GM19023 (cell line): ENCODE measurements at regions not wholly inside any gene's neighbourhood (a gene's known extent, or its start where the extent isn't known, plus 50 kb on each side); places are given as distances from the start of the nearest gene placed in this dataset.

Experiments
- ATAC-seq: cut with Tn5 transposase; IDR thresholded peaks from one replicate; pipeline ENCODE4 v1.9.1; 2021; ENCODE audit warnings: mild to moderate bottlenecking, moderate library complexity; ENCODE audit not compliant: unreplicated experiment

GRCh38 chr4:185921583-185922555 lies 109.9 kb upstream of the SORBS2 start:
- ATAC-seq: no peak

- no peak for ATAC-seq
These were observed 112.6 kb upstream of the SORBS2 start for GRCh38 chr4:185924458-185925044.

DNA sequence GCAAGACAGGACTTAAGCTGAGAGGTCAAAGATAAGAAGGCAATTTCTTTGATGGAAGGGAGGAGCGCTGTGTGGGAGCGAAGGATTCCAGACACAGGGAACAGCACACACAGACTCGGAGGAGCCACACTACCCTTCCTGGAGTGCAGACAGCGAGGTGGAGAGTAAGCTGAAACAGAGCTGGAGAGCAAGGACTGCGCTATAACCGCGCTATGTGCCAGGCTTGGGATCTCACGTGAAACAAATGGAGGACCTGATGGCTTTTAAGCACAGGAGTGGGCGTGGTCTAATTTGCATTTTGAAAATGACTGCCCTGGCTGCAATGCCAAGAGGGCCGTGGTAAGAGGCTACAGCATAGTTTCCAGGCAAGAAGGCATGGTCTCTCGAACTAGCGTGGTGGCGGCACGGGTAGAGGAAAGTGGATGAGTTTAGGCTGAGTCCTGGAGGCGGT lies 113.9 kb upstream of the SORBS2 start:
- no peak for ATAC-seq

DNA sequence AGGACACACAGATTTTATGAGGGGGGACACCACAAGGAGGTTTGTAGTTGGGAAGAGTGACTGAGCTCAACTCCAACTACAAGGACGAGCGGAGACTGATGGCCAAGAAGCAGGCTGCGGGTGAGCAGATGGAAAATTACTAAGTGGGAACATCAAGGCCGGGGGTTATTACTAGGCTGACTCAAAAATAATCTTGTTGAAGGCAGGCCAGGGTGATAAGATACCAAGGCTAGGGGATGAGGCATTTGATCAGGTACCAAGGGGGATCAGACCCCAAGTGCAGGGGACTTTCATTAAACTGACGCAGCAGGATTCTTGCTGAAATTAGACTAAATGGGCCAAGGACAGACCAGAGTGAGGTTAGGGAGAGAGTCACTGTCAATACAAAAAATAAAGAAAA lies 119.4 kb upstream of the SORBS2 start:
- no peak for ATAC-seq

- no peak for ATAC-seq
These were observed 120.0 kb upstream of the SORBS2 start for GRCh38 chr4:185931986-185932385.

DNA sequence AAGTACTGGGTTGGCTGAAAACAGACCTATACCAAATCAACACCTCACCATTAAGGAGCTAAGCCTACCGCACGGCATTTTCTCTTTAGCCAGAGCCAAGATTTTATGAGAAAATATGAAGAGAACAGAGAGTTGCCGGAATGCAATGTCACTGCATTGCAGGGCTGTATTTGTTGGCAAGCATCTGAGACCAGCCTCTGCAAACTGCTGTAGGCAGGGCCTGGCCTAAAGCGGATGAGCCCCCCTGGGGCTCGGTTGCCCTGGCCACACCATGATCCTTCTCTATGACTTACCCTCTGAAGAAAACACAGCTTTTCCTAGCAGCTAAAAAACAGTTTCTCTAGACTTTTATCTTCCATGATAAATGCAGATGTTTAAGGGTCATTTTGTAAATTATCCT lies 120.5 kb upstream of the SORBS2 start:
- ATAC-seq: no peak

- no peak for ATAC-seq
These were observed 121.1 kb upstream of the SORBS2 start for GRCh38 chr4:185933078-185933581.

DNA sequence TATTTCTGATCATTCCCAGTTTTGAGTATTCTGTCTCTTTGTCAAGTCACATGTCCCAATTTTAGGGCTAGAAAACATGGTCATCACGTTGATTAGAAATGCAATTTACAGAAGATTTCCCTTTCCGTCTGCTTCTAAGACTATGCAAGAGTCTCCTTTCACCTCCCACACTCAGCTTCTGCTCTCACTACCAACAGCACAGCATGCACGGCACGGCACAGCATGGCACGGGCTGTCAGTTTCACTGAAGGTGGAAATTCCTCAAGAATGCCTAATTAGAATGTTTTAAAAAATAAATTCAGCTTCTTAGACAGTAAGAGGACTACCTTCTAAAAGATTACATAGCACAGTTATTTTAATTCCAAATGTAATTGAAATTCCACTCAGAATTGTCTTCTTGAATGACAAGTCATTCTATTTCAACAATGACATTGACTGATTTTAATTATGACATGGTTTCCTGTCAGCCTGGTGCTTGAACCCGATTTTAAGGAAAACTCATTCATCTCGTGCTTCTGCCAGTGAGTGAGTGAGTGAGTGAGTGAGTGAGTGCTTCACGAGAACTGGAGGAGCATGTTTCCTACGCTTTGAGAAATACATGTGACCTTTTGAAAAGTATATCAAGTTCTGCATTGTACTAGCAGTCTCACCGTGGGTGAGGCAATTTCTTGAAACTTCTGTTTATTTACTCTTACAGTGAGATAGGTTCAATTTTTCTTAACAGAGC lies 124.8 kb upstream of the SORBS2 start:
- ATAC-seq: no peak

- ATAC-seq: no peak
These were observed 126.7 kb upstream of the SORBS2 start for GRCh38 chr4:185938654-185939053.

- ATAC-seq: no peak
These were observed 127.5 kb upstream of the TLR3 start for GRCh38 chr4:185941461-185941860.

DNA sequence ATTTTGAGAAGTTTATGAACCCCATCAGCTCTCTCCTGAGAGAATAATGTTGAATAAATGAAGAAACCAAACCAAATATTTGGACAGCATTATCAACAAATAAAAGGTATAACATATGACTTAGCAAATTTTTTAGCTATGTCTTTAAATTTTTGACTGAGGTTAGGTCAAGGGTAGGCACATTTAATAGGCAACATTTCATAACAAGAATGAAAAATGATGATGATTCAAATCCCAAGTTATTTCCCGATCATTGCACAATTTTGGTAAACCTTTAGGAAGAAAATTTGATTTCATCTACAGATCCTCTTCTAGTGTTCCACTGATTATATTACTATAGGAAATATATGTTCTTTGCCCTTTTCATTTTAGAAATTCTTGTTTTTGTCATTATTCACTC lies 123.7 kb upstream of the TLR3 start:
- no peak for ATAC-seq

DNA sequence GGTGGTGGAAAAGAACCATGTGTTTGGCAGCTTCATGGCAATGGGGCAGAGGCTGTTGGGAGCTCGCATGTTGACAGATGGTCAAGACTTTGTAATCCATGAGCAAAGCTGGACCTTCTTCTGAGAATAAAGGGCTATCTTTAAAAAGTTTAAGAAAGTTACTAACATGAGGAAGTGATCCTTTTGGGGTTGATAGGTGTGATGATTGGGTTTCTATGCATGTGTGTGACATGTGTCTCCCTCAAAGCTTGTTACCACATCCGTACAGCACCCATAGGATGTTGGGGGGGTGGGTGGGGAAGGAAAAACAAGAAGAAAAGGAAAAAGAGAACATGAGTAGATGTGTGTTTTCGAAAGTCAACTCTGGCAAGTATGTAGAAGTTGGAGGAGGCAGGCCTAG lies 123.0 kb upstream of the TLR3 start:
- no peak for ATAC-seq

GRCh38 chr4:185950891-185951290 lies 118.1 kb upstream of the TLR3 start:
- ATAC-seq: no peak

DNA sequence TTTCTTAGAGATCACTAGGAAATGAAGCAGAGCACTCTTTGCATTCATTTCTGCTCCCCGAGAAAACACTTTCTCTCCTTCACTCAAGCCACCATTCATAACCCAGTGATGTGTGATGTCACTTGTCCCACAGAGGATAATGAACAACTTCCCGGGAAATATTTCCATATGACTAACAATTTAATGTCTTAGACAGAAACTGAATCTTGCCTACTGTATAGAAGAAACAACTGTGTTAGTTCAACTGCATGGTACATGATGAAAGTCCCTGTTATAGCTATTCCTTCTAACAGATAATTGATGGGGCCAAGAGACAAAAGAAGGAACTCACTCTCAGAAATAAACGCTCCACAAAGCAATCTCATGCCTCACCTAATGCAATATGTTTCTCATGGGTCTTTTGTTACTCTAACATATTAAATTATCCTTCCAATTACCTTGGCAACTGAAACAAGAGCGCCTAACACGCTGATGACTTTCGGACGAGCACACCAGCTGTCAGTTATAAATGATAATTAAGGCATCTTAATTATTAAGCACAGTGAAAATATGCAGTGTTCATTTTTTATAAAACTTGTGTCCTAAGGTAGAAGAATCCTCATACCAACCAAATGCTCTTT lies 113.7 kb upstream of the TLR3 start:
- no peak for ATAC-seq

DNA sequence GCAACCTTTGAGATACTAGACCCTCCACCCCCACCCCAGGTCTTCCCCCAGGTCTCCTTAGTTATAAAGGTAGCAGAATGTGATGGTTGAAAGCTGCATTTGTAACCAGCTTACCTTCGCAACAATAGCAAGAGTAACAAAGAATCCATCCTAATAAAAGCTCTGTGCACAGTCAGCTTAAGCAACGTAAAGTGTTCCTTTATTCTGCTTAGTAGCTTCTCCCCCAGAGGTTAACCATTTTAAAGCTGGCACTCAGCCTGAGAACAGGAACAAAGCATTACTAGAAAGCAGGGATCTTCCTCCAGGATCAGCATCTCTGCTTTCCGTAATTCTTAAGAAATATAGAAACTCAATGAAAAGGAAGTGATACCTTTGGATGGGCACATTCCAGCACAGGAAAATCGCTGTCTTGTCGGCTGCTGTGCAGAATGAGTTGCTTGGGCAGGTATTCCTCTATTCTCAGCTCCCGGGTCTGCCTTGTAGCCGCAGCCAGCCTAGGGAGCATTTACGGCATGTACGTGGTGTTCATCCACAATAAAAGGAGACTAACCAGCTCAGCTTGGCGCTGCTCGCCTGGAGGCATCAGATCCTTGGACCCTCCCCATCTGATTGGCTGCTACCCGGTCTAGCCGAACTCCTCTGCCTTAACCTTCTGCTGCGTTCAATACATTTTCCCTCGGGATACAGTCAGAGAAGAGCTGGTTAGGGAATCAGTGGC lies 113.0 kb upstream of the TLR3 start:
- no peak for ATAC-seq

DNA sequence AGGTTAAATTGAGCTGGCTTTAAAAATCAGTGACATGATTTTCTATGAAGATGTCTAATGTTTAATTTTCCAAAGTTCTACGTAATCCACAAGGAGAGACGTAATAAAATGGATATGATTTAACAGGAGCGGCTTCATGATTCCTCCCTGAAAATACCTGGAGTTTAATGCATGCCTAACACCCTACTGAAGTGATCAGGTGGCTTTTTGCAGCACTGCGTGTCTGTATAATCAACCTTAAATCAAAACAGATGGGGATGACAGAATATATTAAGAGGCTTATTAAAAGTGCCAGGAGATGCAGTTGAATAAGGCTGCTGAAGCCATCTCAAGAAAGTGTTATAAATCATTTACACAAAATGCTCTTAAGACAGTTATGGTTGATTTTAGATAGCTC lies 112.4 kb upstream of the TLR3 start:
- ATAC-seq: no peak

DNA sequence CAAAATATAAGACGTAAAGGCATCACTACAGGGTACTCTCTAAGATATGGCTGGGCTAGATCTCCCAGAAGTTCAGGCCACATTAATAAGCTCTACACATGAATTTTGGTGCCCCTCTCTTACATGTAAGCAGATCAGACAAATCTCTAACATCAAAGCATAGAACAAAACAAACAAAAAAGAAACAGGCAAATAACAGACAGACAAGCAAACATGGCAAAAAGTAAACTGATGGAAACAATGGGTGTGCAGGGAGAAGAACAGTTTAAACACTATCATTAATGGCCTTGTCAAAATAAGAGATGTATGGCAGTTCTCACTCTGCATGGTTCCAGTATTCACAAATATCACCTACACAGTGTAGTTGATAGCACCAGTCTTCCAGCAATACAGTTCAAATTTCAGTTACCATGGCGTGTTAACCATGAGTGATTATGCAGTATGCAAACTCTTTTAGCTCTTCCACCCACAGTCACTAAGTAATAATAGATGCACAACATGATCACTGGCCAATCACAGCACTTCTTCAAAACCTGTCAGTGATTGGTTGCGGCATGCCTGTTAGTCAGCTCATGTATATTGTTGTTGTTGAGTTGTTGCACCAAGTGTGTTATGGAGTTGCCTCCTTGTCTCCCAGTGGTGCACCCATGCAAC lies 110.7 kb upstream of the TLR3 start:
- no peak for ATAC-seq

- peak; percentile 80 for ATAC-seq
These were observed 103.3 kb upstream of the TLR3 start for GRCh38 chr4:185965426-185966384.

- no peak for ATAC-seq
These were observed 102.4 kb upstream of the TLR3 start for GRCh38 chr4:185966549-185966948.
